Activated CD8-positive, alpha-beta memory T cell treated with anti-CD3 and anti-CD28 coated beads, Interleukin-2, amount 10 ng/mL, durations not matched to agents 7 days and 5 days (primary cell): ENCODE measurements at regions not wholly inside any gene's neighbourhood (a gene's known extent, or its start where the extent isn't known, plus 50 kb on each side); places are given as distances from the start of the nearest gene placed in this dataset.

Experiments
- ATAC-seq: fragments of 150-1000 bp; cut with Tn5 transposase; one replicate; pipeline ENCODE4 v1.10.0; 2021; ENCODE audit warnings: moderate library complexity
- CTCF ChIA-PET: fragments of 350-600 bp; sonication (Branson Sonifier 250); formaldehyde crosslinking; loops from one replicate; lab custom pipeline; 2021; ENCODE audit warnings: antibody characterized with exemption; lab: Charles Lee
- DNase-seq: peaks from one replicate; pipeline ENCODE4 v3.0.0-alpha.2; 2020
- H3K27ac Mint-ChIP-seq: one replicate; pipeline ENCODE4 v1.8.0; 2021; ENCODE audit warnings: mild to moderate bottlenecking, mixed read lengths
- H3K27me3 Mint-ChIP-seq: one replicate; pipeline ENCODE4 v1.8.0; 2021; ENCODE audit warnings: mixed read lengths
- H3K36me3 Mint-ChIP-seq: one replicate; pipeline ENCODE4 v1.8.0; 2021; ENCODE audit warnings: mild to moderate bottlenecking, mixed read lengths
- H3K4me1 Mint-ChIP-seq: one replicate; pipeline ENCODE4 v1.8.0; 2021; ENCODE audit warnings: mixed read lengths
- H3K4me3 Mint-ChIP-seq: one replicate; pipeline ENCODE4 v1.8.0; 2021; ENCODE audit warnings: mild to moderate bottlenecking, moderate library complexity, mixed read lengths
- H3K9me3 Mint-ChIP-seq: one replicate; pipeline ENCODE4 v1.8.0; 2022; ENCODE audit warnings: low read depth, mixed read lengths

- no peak overlapping the region for H3K27ac Mint-ChIP-seq
- no peak overlapping the region for H3K4me3 Mint-ChIP-seq
- no peak for ATAC-seq
- H3K36me3 Mint-ChIP-seq: no peaks in the 10 kb centered on the region
- no peaks in the 10 kb centered on the region for H3K4me1 Mint-ChIP-seq
- no peak for DNase-seq
- peaks cover 2% of the 10 kb centered on the region for H3K27me3 Mint-ChIP-seq
- CTCF ChIA-PET: no interaction called here
- H3K9me3 Mint-ChIP-seq: no peaks in the 10 kb centered on the region
Measured at GRCh38 chr7:47724335-47724982, 142.5 kb upstream of the TNS3 start.

DNA sequence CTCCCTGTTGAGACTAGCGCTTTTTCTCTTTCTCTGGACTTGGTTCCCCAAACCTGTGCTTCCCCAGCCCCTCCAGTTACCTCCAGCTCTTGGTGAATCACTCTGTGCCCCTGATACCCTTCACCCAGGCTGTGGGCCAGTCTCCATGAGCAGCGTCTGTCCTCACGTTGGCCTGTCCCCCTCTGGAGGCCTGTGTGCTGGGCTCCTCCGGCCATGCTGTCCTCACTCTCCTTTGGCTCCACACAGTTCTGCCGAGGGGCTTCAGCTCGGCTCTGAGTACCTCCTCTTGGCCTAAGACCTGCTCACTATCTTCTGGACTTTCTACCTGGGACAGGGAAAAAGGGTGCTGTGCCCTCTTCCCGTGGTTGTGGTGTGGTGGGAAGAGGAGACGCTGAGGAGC lies 140.2 kb upstream of the TNS3 start:
- no peaks in the 10 kb centered on the region for H3K4me1 Mint-ChIP-seq
- H3K9me3 Mint-ChIP-seq: no peaks in the 10 kb centered on the region
- H3K27me3 Mint-ChIP-seq: no peaks in the 10 kb centered on the region
- ATAC-seq: no peak
- no peak overlapping the region for H3K27ac Mint-ChIP-seq
- CTCF ChIA-PET: no interaction called here
- no peaks in the 10 kb centered on the region for H3K36me3 Mint-ChIP-seq
- no peak overlapping the region for H3K4me3 Mint-ChIP-seq
- DNase-seq: no peak

GRCh38 chr7:47721670-47722069 lies 139.8 kb upstream of the TNS3 start:
- no peak for DNase-seq
- no peak overlapping the region for H3K4me3 Mint-ChIP-seq
- ATAC-seq: no peak
- H3K36me3 Mint-ChIP-seq: no peaks in the 10 kb centered on the region
- H3K4me1 Mint-ChIP-seq: no peaks in the 10 kb centered on the region
- no peaks in the 10 kb centered on the region for H3K9me3 Mint-ChIP-seq
- H3K27me3 Mint-ChIP-seq: no peaks in the 10 kb centered on the region
- CTCF ChIA-PET: no interaction called here
- no peak overlapping the region for H3K27ac Mint-ChIP-seq

- H3K27ac Mint-ChIP-seq: no peak overlapping the region
- no peak overlapping the region for H3K4me3 Mint-ChIP-seq
- no peak for DNase-seq
- H3K36me3 Mint-ChIP-seq: no peaks in the 10 kb centered on the region
- ATAC-seq: no peak
- no peaks in the 10 kb centered on the region for H3K9me3 Mint-ChIP-seq
- no peaks in the 10 kb centered on the region for H3K4me1 Mint-ChIP-seq
- no peaks in the 10 kb centered on the region for H3K27me3 Mint-ChIP-seq
- CTCF ChIA-PET: no interaction called here
Measured at GRCh38 chr7:47720907-47721244, 139.0 kb upstream of the TNS3 start.

DNA sequence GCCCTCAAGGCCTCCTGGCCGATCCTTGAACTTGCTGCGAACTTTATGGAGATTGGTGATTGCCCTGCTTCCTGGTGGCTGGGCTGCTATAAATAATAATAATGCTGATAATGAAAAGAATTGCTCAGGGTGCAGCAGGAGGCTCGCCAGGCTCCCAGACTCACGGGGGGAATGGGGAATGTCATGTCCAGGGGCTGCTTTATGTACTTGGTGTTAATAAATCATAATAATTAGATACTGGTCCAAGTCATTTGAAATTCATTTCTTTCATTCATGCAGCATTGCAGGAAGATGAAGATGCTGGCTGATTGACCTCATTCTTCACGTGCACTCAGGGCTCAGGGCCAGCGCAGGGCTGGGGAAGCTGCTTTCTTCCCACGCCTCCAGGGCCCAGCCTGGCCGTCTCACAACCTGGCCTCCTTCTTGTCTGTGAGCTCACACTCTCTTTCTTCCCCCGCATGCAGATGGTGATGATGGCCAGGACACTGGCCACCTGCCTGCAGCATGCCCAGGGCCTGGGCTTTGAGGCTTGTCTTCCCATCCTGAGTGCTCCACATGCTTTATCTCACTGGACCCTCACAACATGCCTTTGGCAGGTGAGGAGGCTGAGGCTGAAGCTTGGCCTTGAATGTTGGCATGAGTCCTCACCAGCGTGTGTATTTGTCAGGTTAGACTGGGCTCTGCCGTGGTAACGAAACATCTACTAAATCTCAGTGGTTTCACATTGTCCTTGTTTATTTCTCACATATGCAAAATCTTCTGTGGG lies 138.4 kb upstream of the TNS3 start:
- Mint-ChIP-seq H3K27me3 (no peaks in the 10 kb centered on the region), H3K27ac (no peak overlapping the region), H3K4me3 (no peak overlapping the region), H3K4me1 (no peaks in the 10 kb centered on the region), H3K36me3 (no peaks in the 10 kb centered on the region), H3K9me3 (no peaks in the 10 kb centered on the region)
- CTCF ChIA-PET: no interaction called here
- ATAC-seq (no peak), DNase-seq (no peak)

DNA sequence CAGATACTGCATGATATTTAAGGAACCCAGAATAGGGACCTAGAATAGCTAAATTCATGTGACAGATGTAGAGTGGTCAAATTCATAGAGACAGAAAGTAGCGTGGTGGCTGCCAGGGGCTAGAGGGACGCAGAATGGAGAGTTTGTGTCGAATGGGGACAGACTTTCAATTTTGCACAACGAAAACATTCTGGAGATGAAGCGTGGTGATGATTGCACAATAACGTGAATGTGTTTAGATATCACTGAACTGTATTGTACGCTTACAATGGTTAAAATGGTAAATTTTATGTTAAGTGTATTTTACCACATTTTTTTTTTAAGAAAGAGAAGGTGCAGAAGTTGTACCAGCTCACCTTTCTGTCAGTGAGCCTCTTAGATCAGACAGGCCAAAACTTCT lies 137.8 kb upstream of the TNS3 start:
- Mint-ChIP-seq H3K27me3 (no peaks in the 10 kb centered on the region), H3K27ac (no peak overlapping the region), H3K36me3 (no peaks in the 10 kb centered on the region), H3K4me3 (no peak overlapping the region), H3K4me1 (no peaks in the 10 kb centered on the region), H3K9me3 (no peaks in the 10 kb centered on the region)
- CTCF ChIA-PET: no interaction called here
- no peak for ATAC-seq
- no peak for DNase-seq

DNA sequence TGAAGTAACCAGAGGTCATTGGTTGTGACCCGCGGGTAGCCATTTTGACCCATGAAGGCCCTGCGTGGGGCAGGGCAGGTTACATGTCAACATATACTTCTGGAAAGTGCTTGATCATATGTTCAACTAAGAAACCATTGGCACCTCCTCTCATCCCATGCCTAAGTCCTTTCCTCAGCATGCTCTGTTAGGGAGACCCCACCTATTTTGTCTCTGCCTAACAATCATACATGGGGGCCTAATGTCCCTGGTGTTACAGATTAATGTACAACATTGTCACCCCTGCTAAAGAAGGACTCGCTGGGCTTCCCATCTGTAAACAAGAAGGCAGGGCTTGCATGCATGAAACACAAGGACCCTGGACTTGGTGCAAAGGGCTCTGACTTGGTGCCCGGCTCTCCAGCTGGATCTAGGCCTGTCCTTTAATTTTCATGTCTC lies 133.7 kb upstream of the TNS3 start:
- no peaks in the 10 kb centered on the region for H3K4me1 Mint-ChIP-seq
- H3K9me3 Mint-ChIP-seq: no peaks in the 10 kb centered on the region
- no peak for ATAC-seq
- H3K27ac Mint-ChIP-seq: no peak overlapping the region
- CTCF ChIA-PET: no interaction called here
- no peaks in the 10 kb centered on the region for H3K36me3 Mint-ChIP-seq
- H3K27me3 Mint-ChIP-seq: no peaks in the 10 kb centered on the region
- DNase-seq: no peak
- H3K4me3 Mint-ChIP-seq: no peak overlapping the region

DNA sequence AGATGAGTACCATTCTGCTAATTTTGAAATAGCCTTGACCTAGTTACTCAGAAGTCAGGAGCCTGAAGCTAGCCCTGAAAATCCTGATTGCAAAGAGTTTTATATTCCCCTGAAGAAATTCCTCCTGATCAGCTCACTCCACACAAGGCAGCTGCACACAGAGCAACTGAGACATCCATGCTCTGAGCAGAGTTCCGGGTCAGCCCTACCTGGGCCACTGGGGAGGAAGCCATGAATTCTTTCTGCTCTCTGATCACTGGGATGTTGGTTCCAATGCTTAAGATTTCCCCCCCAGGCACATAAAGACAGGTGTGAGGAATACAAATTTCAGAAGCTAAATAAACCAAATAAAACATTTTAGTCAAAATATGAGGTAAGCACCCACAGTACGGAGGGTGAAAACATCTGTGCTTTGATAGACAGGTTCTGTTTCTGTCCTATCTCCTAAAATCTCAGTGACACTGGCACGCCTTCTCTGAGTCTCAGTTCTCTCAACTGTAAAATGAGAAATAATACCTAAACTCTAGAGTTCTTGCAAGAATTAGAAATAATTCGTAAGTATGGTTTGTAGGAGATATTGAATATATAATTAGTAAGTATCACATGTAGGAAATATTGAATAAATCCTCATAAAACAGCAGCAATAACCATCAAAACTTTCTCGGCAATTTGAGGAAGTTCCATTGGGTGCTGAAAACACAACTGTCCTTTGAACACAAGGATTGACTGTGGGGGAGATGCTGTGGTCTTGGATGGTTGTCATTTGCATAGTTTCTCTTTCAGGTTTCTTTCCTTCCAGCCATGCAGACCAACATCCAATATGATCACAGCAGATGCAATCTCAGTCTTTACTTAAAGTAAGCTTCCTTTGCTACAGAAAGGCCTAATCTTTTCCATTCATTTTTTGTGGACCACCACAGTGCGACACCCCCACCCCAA lies 133.0 kb upstream of the TNS3 start:
- DNase-seq (no peak), ATAC-seq (no peak)
- CTCF ChIA-PET: no interaction called here
- Mint-ChIP-seq H3K27ac (no peak overlapping the region), H3K4me3 (no peak overlapping the region), H3K27me3 (no peaks in the 10 kb centered on the region), H3K36me3 (no peaks in the 10 kb centered on the region), H3K4me1 (no peaks in the 10 kb centered on the region), H3K9me3 (no peaks in the 10 kb centered on the region)

- H3K9me3 Mint-ChIP-seq: no peaks in the 10 kb centered on the region
- ATAC-seq (no peak), DNase-seq (no peak)
- H3K27me3 Mint-ChIP-seq: no peaks in the 10 kb centered on the region
- no peaks in the 10 kb centered on the region for H3K36me3 Mint-ChIP-seq
- H3K4me1 Mint-ChIP-seq: no peaks in the 10 kb centered on the region
- H3K4me3 Mint-ChIP-seq: no peak overlapping the region
- CTCF ChIA-PET: no interaction called here
- no peak overlapping the region for H3K27ac Mint-ChIP-seq
Measured at GRCh38 chr7:47713595-47713994, 131.7 kb upstream of the TNS3 start.

- H3K4me1 Mint-ChIP-seq: no peaks in the 10 kb centered on the region
- CTCF ChIA-PET: no interaction called here
- DNase-seq: no peak
- no peaks in the 10 kb centered on the region for H3K27me3 Mint-ChIP-seq
- ATAC-seq: no peak
- H3K4me3 Mint-ChIP-seq: no peak overlapping the region
- no peaks in the 10 kb centered on the region for H3K36me3 Mint-ChIP-seq
- H3K27ac Mint-ChIP-seq: no peak overlapping the region
- no peaks in the 10 kb centered on the region for H3K9me3 Mint-ChIP-seq
Measured at GRCh38 chr7:47712416-47712815, 130.5 kb upstream of the TNS3 start.

DNA sequence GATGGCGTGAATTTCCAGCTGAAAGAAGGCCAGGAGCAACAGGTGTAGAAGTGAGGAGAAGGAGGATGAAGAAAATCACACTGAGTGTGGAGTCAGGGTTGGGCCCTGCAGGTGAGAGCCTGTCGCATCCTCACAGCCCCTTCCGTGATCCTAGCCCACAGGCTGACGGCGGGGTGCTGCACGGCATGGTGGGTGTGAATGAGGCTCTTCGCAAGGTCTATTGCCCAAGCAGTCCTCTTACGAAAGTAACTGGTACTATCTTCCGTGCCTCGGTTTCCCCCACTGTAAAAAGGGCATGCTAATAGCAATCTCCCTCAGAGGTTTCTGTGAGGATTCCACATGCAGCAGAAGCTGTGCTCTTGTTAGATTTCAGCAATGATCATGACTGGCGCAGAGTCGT lies 129.9 kb upstream of the TNS3 start:
- Mint-ChIP-seq H3K4me1 (no peaks in the 10 kb centered on the region), H3K36me3 (no peaks in the 10 kb centered on the region), H3K4me3 (no peak overlapping the region), H3K27me3 (no peaks in the 10 kb centered on the region), H3K27ac (no peak overlapping the region), H3K9me3 (no peaks in the 10 kb centered on the region)
- DNase-seq: no peak
- no peak for ATAC-seq
- CTCF ChIA-PET: no interaction called here

DNA sequence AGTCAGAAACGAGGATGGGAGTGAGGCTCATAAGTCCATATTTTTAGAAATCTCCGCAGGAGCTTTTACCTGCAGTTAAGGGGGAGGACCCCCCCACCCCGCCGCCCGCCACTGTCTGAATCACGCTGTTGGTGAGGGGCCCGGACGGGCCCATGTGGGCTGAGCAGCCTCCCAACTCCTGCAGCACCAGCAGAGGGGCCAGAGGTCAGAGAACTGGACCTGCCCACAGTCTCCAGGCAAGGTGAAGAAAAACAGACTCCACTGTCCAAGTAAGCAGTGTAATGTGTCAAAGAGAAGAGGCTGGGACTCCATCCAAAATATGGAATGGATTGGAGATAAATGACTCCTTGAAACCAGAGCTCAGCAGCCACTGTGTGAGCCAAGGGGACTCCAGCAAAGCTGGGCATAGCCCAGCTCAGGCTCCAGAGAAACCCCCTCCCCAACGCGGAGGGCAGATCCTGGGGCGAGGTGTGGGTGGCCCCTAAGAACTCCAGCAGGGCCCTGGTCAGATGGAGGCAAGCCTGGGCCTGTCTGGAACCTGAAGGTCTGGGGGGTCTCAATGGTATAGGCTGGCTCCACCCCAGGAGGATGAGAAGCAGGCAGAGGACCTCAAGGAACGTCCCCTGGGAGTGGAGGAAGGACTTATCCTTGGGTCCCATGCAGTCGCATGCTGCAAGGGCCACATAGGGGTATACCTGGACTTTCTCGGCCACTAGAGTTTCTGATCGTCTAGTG lies 128.5 kb upstream of the TNS3 start:
- no peak for ATAC-seq
- DNase-seq: no peak
- Mint-ChIP-seq H3K27me3 (no peaks in the 10 kb centered on the region), H3K36me3 (no peaks in the 10 kb centered on the region), H3K4me1 (no peaks in the 10 kb centered on the region), H3K4me3 (no peak overlapping the region), H3K9me3 (no peaks in the 10 kb centered on the region), H3K27ac (no peak overlapping the region)
- CTCF ChIA-PET: interaction anchor here (0.5 kb wide), 1 partner anchor 91 kb away, joined by 3 read pairs; no protein-coding TSS in a partner anchor

DNA sequence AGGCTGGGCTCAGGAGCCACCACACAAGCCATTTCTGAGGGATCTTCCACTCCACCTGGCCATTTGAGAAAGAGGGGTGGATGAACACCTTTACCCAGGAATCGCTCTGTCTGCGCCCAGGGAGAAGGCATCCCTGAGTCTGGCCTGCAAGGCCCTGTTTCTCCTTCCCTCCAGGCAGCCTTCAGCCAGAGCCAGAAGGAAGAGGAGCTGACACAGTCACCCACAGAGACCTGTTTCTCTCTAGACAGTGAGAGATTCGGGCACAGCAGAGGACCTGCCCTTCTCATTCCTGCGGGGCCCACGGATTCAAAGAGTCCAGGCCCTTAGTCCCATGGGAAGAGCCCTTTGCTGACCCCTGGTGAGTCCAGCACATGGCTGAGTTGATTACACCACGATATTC lies 127.5 kb upstream of the TNS3 start:
- CTCF ChIA-PET: interaction anchor here (0.5 kb wide), 1 partner anchor 92 kb away, joined by 3 read pairs; no protein-coding TSS in a partner anchor
- Mint-ChIP-seq H3K36me3 (no peaks in the 10 kb centered on the region), H3K27me3 (no peaks in the 10 kb centered on the region), H3K4me3 (no peak overlapping the region), H3K4me1 (no peaks in the 10 kb centered on the region), H3K9me3 (no peaks in the 10 kb centered on the region), H3K27ac (no peak overlapping the region)
- ATAC-seq: no peak
- no peak for DNase-seq
